Left lung (tissue), 4 donors: ENCODE measurements at regions not wholly inside any gene's neighbourhood (a gene's known extent, or its start where the extent isn't known, plus 50 kb on each side); places are given as distances from the start of the nearest gene placed in this dataset.
A peak's percentile ranks its signal among the peaks of the same experiment; 100 is the strongest.
"Not testable (repeated sequence)": the region's sequence is repeated elsewhere in the genome, so short reads cannot be mapped to it uniquely, and the experiment has no call there.

Source experiments
- ATAC-seq: fragments of 200-7000 bp; cut with Tn5 transposase; one replicate; pipeline ENCODE4 v1.9.1; 2020; ENCODE audit warnings: moderate library complexity
- DNase-seq, 4 donors: peaks; one replicate each; pipeline ENCODE4 v3.0.0-alpha.2; 2013 to 2020
- H3K27ac ChIP-seq, 2 donors: fragments of 200-600 bp; sonication (generic) in 1 of 2; one replicate each; pipeline versions ENCODE4 v1.5.0 to v1.8.0; 2020 to 2021
- H3K27me3 ChIP-seq, 2 donors: fragments of 200-600 bp; sonication (generic) in 1 of 2; one replicate each; pipeline versions ENCODE4 v1.5.0 to v1.8.0; 2020 to 2021
- H3K36me3 ChIP-seq, 2 donors: fragments of 200-600 bp; sonication (generic) in 1 of 2; one replicate each; pipeline versions ENCODE4 v1.5.0 to v1.8.0; 2020 to 2021
- H3K4me1 ChIP-seq, 2 donors: fragments of 200-600 bp; one replicate each; pipeline ENCODE4 v1.8.0; 2021
- H3K4me3 ChIP-seq, 2 donors: fragments of 200-600 bp; sonication (generic) in 1 of 2; one replicate each; pipeline versions ENCODE4 v1.5.0 to v1.8.0; 2020 to 2021; ENCODE audit warnings: mild to moderate bottlenecking in 1 of 2
- H3K9me3 ChIP-seq, 2 donors: fragments of 200-600 bp; sonication (generic) in 1 of 2; one replicate each; pipeline versions ENCODE4 v1.5.0 to v1.8.0; 2020 to 2021
- CTCF ChIP-seq, 2 donors: fragments of 200-600 bp; sonication (generic) in 1 of 2; IDR thresholded peaks; one replicate each; pipeline versions ENCODE4 v1.5.0 to v1.8.0; 2021; ENCODE audit warnings: antibody characterized with exemption in 2 of 2
- intact Hi-C, 2 donors: fragments of 100-400 bp; cut with DNase I; formaldehyde crosslinking; loops; one replicate each; pipeline versions ENCODE4 v1.11.2 to v1.14.2; 2022
- donor health status: DM: no; HTN: yes; CAD: no.
- donor health status: DM: no; HTN: no; CAD: no.

DNA sequence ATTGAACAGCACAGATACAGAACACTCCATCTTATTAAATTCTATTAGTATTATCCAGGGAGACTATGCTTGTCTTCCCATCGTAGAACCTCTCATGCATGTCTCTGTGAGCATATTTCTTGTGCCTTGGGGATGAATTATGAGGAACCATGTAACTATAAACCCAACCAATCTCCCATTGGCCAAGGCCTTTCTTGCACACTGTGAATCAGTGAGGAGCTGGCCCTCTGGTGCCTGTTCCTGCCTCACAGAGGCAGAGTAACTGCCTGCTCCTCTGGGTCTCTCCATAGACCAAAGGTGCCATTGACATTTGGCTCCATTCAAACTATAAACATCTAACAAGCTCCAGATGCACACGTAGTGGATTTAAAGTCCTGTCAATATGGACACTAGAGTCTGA, 190.4 kb downstream of the ENC1 start:
- intact Hi-C loops = no loop called here
- H3K27me3 ChIP-seq = no peaks in the 10 kb centered on the region
- no peak overlapping the region for H3K4me3 ChIP-seq
- no peak overlapping the region for H3K27ac ChIP-seq
- no peaks in the 10 kb centered on the region for H3K4me1 ChIP-seq
- no peaks in the 10 kb centered on the region for H3K36me3 ChIP-seq
- TF ChIP-seq CTCF (IDR thresholded peaks at IDR 0.05) = no peak
- ATAC-seq = no peak
- DNase-seq = no peak
- H3K9me3 ChIP-seq = no peaks in the 10 kb centered on the region

- intact Hi-C loops = no loop called here
- Histone ChIP-seq H3K36me3 (no peaks in the 10 kb centered on the region), H3K4me3 (no peak overlapping the region), H3K27ac (no peak overlapping the region), H3K9me3 (no peaks in the 10 kb centered on the region), H3K4me1 (no peaks in the 10 kb centered on the region), H3K27me3 (no peaks in the 10 kb centered on the region)
- peak in 2 of 4 donors; percentile 82 to 83 for DNase-seq
- peak; percentile 35 for ATAC-seq
- TF ChIP-seq CTCF (IDR thresholded peaks at IDR 0.05) = no peak
Measured at GRCh38 chr5:74446725-74447241, 193.7 kb downstream of the ENC1 start.

DNA sequence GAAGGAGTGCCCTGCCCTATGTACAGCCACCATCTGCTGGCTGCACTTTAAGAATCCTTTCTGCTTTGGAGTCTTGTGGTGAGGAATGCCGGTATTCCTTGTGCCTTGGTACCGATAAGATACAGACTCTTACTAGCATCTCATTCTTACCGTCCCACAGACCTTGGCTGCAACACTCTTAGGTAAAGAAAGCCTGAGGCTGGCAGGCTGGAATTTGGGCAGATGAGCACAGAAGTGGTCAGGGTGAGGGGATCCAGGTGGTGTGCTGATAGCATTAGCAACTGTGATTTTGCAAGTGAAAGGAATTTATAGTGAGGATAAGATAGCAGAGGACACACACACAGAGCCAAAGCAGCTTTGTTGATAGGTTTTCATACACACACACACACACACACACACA, 198.1 kb downstream of the ENC1 start:
- no peak for TF ChIP-seq CTCF (IDR thresholded peaks at IDR 0.05)

DNA sequence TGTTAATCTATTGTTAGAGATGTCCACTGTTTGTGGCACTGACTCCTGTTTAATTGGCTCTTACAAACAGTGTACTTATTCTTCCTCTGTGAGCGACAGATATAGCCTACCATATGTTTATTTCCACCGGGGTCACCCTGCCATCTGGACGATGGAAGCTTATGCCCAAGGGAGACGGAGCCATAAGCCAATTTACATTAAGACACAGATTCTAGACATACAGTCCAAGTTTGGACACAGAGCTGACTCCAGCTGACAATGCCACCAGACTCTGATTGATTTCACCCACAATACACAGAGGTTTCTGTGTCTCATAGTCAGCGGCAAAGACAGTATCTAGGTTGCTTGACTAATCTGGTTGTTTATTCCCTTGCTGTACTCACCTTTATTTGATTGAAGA, 198.9 kb downstream of the ENC1 start:
- DNase-seq (no peak), ATAC-seq (no peak)
- no peak for TF ChIP-seq CTCF (IDR thresholded peaks at IDR 0.05)
- no peaks in the 10 kb centered on the region for H3K27me3 ChIP-seq
- no peak overlapping the region for H3K4me3 ChIP-seq
- H3K36me3 ChIP-seq = no peaks in the 10 kb centered on the region
- H3K27ac ChIP-seq = no peak overlapping the region
- no peaks in the 10 kb centered on the region for H3K4me1 ChIP-seq
- intact Hi-C loops = no loop called here
- no peaks in the 10 kb centered on the region for H3K9me3 ChIP-seq

More for the DNA sequence above, 198.1 kb downstream of the ENC1 start:
- Histone ChIP-seq H3K27me3 (no peaks in the 10 kb centered on the region), H3K9me3 (no peaks in the 10 kb centered on the region), H3K27ac (no peak overlapping the region), H3K4me3 (no peak overlapping the region), H3K36me3 (no peaks in the 10 kb centered on the region), H3K4me1 (no peaks in the 10 kb centered on the region)
- intact Hi-C loops = no loop called here
- no peak for ATAC-seq
- DNase-seq = no peak

GRCh38 chr5:74440341-74440740, 200.2 kb downstream of the ENC1 start:
- H3K4me1 ChIP-seq = no peaks in the 10 kb centered on the region
- ATAC-seq (no peak), DNase-seq (no peak)
- intact Hi-C loops = no loop called here
- H3K9me3 ChIP-seq = no peaks in the 10 kb centered on the region
- no peaks in the 10 kb centered on the region for H3K27me3 ChIP-seq
- no peak for TF ChIP-seq CTCF (IDR thresholded peaks at IDR 0.05)
- H3K4me3 ChIP-seq = no peak overlapping the region
- no peaks in the 10 kb centered on the region for H3K36me3 ChIP-seq
- no peak overlapping the region for H3K27ac ChIP-seq

- intact Hi-C loops, H3K27ac ChIP-seq, H3K4me3 ChIP-seq, H3K36me3 ChIP-seq, H3K27me3 ChIP-seq, DNase-seq, ATAC-seq, H3K9me3 ChIP-seq: not testable (repeated sequence)
- peaks cover 3 to 23% of the 10 kb centered on the region in 2 donors for H3K4me1 ChIP-seq
Measured at GRCh38 chr5:74437870-74438269, 202.7 kb downstream of the ENC1 start.
